ENCODE measurements at regions not wholly inside any gene's neighbourhood (a gene's known extent, or its start where the extent isn't known, plus 50 kb on each side); places are given as distances from the start of the nearest gene placed in this dataset.

GRCh38 chr10:124300735-124301134 lies 118.0 kb downstream of the OAT start:
- TF ChIP-seq CTCF (tag by site-specific recombination; IDR thresholded peaks at IDR 0.05) (no peak), FEZF1 (tag by site-specific recombination; IDR thresholded peaks at IDR 0.05) (no peak), ZNF391 (tag by site-specific recombination; IDR thresholded peaks at IDR 0.05; ENCODE audit: borderline replicate concordance, low read depth) (no peak), YY1 (tag by site-specific recombination; IDR thresholded peaks at IDR 0.05) (no peak), OSR2 (tag by site-specific recombination; IDR thresholded peaks at IDR 0.05) (no peak), ZNF266 (tag by site-specific recombination; IDR thresholded peaks at IDR 0.05; ENCODE audit: low read depth) (no peak), ZBTB44 (tag by site-specific recombination; IDR thresholded peaks at IDR 0.05) (no peak), ZNF777 (tag by site-specific recombination; IDR thresholded peaks at IDR 0.05; ENCODE audit: borderline replicate concordance) (no peak), REST (tag by site-specific recombination; IDR thresholded peaks at IDR 0.05) (no peak)

Data from HEK293 (cell line).